ENCODE measurements at regions not wholly inside any gene's neighbourhood (a gene's known extent, or its start where the extent isn't known, plus 50 kb on each side); places are given as distances from the start of the nearest gene placed in this dataset.

DNA sequence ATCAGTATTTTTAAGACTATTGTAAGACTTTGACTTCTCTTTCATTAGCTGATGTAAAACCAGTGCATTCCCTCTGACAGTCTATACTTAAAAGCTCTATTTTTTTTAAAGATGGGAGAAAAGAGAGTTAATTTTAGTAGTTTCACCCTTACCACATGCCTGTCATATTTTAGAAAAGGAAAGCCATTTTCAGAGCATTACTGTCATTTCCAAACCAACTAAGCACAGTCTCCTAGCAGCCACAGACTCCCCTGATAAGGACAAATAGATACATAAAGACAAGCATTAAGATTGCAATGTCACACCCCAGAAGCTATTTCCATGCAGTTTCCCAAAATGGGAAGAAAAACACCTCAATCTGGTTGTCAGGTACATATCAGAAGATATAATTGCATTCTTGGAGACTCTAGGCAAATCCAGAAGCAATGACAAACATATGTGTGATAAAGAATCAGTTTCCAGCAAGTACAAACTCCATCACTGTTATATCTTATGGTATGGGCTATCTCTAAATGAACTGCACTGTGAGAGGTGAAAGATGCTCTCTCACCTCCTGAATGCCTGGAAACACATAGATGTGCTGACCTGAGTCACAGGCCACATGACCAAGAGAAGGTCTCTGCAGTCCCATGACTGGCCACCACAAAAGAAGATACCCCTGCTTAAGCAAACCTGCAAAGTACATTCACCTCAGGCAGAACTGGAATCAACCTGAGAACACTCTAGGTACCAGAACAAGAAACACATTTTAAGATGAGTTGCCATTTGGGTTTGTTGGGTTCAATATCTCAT is 303.3 kb downstream of the POU4F1 start:
- TF ChIP-seq POLR2A (IDR thresholded peaks at IDR 0.05): no peak
- TF ChIP-seq, protein P1, sequence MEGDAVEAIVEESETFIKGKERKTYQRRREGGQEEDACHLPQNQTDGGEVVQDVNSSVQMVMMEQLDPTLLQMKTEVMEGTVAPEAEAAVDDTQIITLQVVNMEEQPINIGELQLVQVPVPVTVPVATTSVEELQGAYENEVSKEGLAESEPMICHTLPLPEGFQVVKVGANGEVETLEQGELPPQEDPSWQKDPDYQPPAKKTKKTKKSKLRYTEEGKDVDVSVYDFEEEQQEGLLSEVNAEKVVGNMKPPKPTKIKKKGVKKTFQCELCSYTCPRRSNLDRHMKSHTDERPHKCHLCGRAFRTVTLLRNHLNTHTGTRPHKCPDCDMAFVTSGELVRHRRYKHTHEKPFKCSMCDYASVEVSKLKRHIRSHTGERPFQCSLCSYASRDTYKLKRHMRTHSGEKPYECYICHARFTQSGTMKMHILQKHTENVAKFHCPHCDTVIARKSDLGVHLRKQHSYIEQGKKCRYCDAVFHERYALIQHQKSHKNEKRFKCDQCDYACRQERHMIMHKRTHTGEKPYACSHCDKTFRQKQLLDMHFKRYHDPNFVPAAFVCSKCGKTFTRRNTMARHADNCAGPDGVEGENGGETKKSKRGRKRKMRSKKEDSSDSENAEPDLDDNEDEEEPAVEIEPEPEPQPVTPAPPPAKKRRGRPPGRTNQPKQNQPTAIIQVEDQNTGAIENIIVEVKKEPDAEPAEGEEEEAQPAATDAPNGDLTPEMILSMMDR (IDR thresholded peaks at IDR 0.05): no peak
- no peak for TF ChIP-seq POLR2AphosphoS5 (IDR thresholded peaks at IDR 0.05)
